H1 (cell line): ENCODE measurements at regions not wholly inside any gene's neighbourhood (a gene's known extent, or its start where the extent isn't known, plus 50 kb on each side); places are given as distances from the start of the nearest gene placed in this dataset.

ENCODE experiments used
- JUN ChIP-seq: IDR thresholded peaks from 2 replicates; pipeline ENCODE4 v1.6.1; 2011; ENCODE audit warnings: low read depth, mild to moderate bottlenecking, improper control_type of control experiment, low read length
- MAFK ChIP-seq: IDR thresholded peaks from 2 replicates; pipeline ENCODE4 v1.6.1; 2012; ENCODE audit warnings: low read depth, mild to moderate bottlenecking, improper control_type of control experiment, low read length
- PHF8 ChIP-seq: fragments of 200-600 bp; sonication (generic); conservative IDR thresholded peaks from 2 replicates; pipeline ENCODE4 v1.7.1; 2012; ENCODE audit warnings: low read depth, mild to moderate bottlenecking, inconsistent platforms, low read length, moderate library complexity
- SP2 ChIP-seq: IDR thresholded peaks from 2 replicates; pipeline ENCODE4 v1.6.1; 2012; ENCODE audit warnings: mild to moderate bottlenecking, low read length, inconsistent platforms

GRCh38 chr16:50457423-50457822 is 88.6 kb upstream of the BRD7 start (continued):
- TF ChIP-seq SP2 (no peak), MAFK (no peak), JUN (no peak), PHF8 (no peak)
